MM.1S (cell line): ENCODE measurements at regions not wholly inside any gene's neighbourhood (a gene's known extent, or its start where the extent isn't known, plus 50 kb on each side); places are given as distances from the start of the nearest gene placed in this dataset.

Experiments
- DNase-seq: peaks from one replicate; pipeline ENCODE4 v3.0.0-alpha.2; 2015
- H2AFZ ChIP-seq: fragments of 300-600 bp; sonication (generic); 2 replicates; pipeline ENCODE4 v1.6.0; 2016; ENCODE audit warnings: antibody characterized with exemption, low read length
- H3F3A ChIP-seq: fragments of 300-600 bp; sonication (generic); 2 replicates; pipeline ENCODE4 v1.6.1; 2016; ENCODE audit warnings: mild to moderate bottlenecking, antibody characterized with exemption, low read length, moderate library complexity, mixed read lengths; ENCODE audit not compliant: insufficient read depth
- H3K27ac ChIP-seq: fragments of 300-600 bp; sonication (generic); 2 replicates; pipeline ENCODE4 v1.5.1; 2016; ENCODE audit warnings: mild to moderate bottlenecking, low read length
- H3K27me3 ChIP-seq: fragments of 300-600 bp; sonication (generic); replicated peaks from 2 replicates; pipeline ENCODE4 v1.6.0; 2016; ENCODE audit warnings: low read length; ENCODE audit not compliant: insufficient read depth
- H3K36me3 ChIP-seq: fragments of 300-600 bp; sonication (generic); replicated peaks from 2 replicates; pipeline ENCODE4 v1.6.1; 2016; ENCODE audit warnings: mild to moderate bottlenecking, low read length, mixed read lengths; ENCODE audit not compliant: insufficient read depth
- H3K4me1 ChIP-seq: fragments of 300-600 bp; sonication (generic); 2 replicates; pipeline ENCODE4 v1.6.1; 2016; ENCODE audit warnings: low read length, mixed read lengths
- H3K4me2 ChIP-seq: fragments of 300-600 bp; sonication (generic); 2 replicates; pipeline ENCODE4 v1.6.0; 2016; ENCODE audit warnings: low read depth, low read length
- H3K4me3 ChIP-seq: fragments of 300-600 bp; sonication (generic); 2 replicates; pipeline ENCODE4 v1.5.1; 2016; ENCODE audit warnings: low read length, mixed read lengths
- H3K79me2 ChIP-seq: fragments of 300-600 bp; sonication (generic); 2 replicates; pipeline ENCODE4 v1.6.1; 2016; ENCODE audit warnings: mixed run types, low read length, mixed read lengths
- H3K9ac ChIP-seq: fragments of 300-600 bp; sonication (generic); 2 replicates; pipeline ENCODE4 v1.6.1; 2016; ENCODE audit warnings: low read length, mixed read lengths
- H3K9me2 ChIP-seq: fragments of 300-600 bp; sonication (generic); replicated peaks from 2 replicates; pipeline ENCODE4 v1.6.1; 2016; ENCODE audit warnings: mild to moderate bottlenecking, low read length, mixed read lengths; ENCODE audit not compliant: insufficient read depth
- H3K9me3 ChIP-seq: fragments of 300-600 bp; sonication (generic); replicated peaks from 2 replicates; pipeline ENCODE4 v1.6.1; 2016; ENCODE audit warnings: mild to moderate bottlenecking, low read length, mixed read lengths; ENCODE audit not compliant: insufficient read depth
- H4K20me1 ChIP-seq: fragments of 300-600 bp; sonication (generic); 2 replicates; pipeline ENCODE4 v1.6.1; 2016; ENCODE audit warnings: mild to moderate bottlenecking, low read length, moderate library complexity, mixed read lengths; ENCODE audit not compliant: insufficient read depth
- EZH2 ChIP-seq: fragments of 300-600 bp; sonication (generic); optimal IDR thresholded peaks from 2 replicates; pipeline ENCODE3; 2017; ENCODE audit warnings: low read depth, mild to moderate bottlenecking, antibody characterized with exemption, low read length, mixed read lengths
- EZH2phosphoT487 ChIP-seq: fragments of 300-600 bp; sonication (generic); IDR thresholded peaks from 2 replicates; pipeline ENCODE4 v1.6.1; 2018; ENCODE audit warnings: antibody characterized with exemption, low read length
- TF ChIP-seq, protein P1 (sequence below): fragments of 300-600 bp; sonication (generic); IDR thresholded peaks from 2 replicates; pipeline ENCODE4 v1.5.1; 2016; ENCODE audit warnings: antibody characterized with exemption, low read length, mixed read lengths

DNA sequence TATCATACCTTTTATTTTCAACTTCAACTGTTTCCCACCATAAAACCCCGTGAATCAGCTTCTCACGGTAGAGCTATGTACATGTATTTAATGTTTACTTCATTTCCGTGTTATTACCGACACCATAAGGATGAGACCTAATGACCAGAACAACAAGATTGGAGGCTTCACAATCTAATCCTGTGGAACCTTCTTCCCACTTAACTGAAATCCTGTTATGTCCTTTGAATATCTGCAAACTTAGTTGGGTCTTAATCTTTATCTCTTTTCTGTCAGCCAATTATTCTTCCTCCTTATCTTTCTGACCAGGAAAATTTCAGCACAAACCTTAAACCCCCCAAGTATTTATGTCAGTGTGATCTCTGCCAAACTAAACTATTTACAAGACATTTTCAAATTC is 214.4 kb downstream of the TMX3 start:
- H3K4me3 ChIP-seq = no peak overlapping the region
- H3K27me3 ChIP-seq = no peaks in the 10 kb centered on the region
- H3K36me3 ChIP-seq = no peaks in the 10 kb centered on the region
- no peak overlapping the region for H2AFZ ChIP-seq
- H3K4me2 ChIP-seq = no peak overlapping the region
- TF ChIP-seq, protein P1, sequence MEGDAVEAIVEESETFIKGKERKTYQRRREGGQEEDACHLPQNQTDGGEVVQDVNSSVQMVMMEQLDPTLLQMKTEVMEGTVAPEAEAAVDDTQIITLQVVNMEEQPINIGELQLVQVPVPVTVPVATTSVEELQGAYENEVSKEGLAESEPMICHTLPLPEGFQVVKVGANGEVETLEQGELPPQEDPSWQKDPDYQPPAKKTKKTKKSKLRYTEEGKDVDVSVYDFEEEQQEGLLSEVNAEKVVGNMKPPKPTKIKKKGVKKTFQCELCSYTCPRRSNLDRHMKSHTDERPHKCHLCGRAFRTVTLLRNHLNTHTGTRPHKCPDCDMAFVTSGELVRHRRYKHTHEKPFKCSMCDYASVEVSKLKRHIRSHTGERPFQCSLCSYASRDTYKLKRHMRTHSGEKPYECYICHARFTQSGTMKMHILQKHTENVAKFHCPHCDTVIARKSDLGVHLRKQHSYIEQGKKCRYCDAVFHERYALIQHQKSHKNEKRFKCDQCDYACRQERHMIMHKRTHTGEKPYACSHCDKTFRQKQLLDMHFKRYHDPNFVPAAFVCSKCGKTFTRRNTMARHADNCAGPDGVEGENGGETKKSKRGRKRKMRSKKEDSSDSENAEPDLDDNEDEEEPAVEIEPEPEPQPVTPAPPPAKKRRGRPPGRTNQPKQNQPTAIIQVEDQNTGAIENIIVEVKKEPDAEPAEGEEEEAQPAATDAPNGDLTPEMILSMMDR = no peak
- no peak for TF ChIP-seq EZH2phosphoT487
- TF ChIP-seq EZH2 = no peak
- no peaks in the 10 kb centered on the region for H4K20me1 ChIP-seq
- DNase-seq = no peak
- H3K79me2 ChIP-seq = no peaks in the 10 kb centered on the region
- H3K9me2 ChIP-seq = no peaks in the 10 kb centered on the region
- H3K4me1 ChIP-seq = no peaks in the 10 kb centered on the region
- no peaks in the 10 kb centered on the region for H3F3A ChIP-seq
- H3K9me3 ChIP-seq = no peaks in the 10 kb centered on the region
- H3K9ac ChIP-seq = no peak overlapping the region
- no peak overlapping the region for H3K27ac ChIP-seq

DNA sequence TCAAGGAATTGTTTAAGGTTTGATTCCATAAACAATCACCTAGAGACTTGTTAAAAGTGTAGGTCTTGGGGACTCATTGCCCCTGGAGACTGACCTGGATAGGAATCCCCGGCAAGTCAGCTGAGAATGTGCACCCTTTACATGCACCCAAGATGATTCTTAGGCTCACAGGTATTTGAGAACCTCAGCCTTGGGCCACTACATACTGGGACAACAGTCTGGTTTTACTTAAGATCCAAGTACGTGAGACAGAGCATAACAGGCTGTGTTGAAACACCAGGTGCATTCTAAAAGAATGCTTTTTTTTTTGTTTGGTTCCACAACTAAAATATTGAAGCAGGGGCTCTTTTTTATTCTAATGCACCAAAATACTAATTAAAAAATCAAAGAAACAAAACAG is 215.8 kb downstream of the TMX3 start:
- Histone ChIP-seq H4K20me1 (no peaks in the 10 kb centered on the region), H3K4me2 (no peak overlapping the region), H3K79me2 (no peaks in the 10 kb centered on the region), H3K9ac (no peak overlapping the region), H3K4me1 (no peaks in the 10 kb centered on the region), H3K27ac (no peak overlapping the region), H3K27me3 (no peaks in the 10 kb centered on the region), H3K9me3 (no peaks in the 10 kb centered on the region), H3K36me3 (no peaks in the 10 kb centered on the region), H2AFZ (no peak overlapping the region), H3K9me2 (no peaks in the 10 kb centered on the region), H3K4me3 (no peak overlapping the region), H3F3A (no peaks in the 10 kb centered on the region)
- no peak for DNase-seq
- TF ChIP-seq EZH2 = no peak
- TF ChIP-seq, protein P1 = no peak
- no peak for TF ChIP-seq EZH2phosphoT487

DNA sequence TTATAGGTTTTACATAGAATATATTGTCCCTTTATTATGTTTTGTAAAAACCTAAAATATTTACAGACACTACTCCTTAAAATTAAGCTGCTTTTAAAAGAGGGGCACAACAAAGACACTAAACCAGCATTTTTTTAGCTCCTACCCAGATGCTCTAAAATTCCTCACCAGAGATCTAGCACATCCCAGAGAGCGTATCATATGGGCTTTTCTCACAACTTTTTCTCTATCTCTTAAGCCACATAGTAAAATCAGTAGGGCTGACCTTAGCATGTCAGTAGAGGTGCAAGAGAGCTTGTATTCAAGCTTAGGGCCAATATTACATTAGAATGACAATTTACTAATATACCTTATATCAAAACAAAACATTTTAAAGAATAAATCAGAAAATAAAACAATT is 216.3 kb downstream of the TMX3 start:
- H3K27ac ChIP-seq = no peak overlapping the region
- no peaks in the 10 kb centered on the region for H3K79me2 ChIP-seq
- no peaks in the 10 kb centered on the region for H3K4me1 ChIP-seq
- H3K36me3 ChIP-seq = no peaks in the 10 kb centered on the region
- no peak overlapping the region for H3K4me3 ChIP-seq
- no peak for DNase-seq
- no peaks in the 10 kb centered on the region for H3K9me2 ChIP-seq
- H3K9ac ChIP-seq = no peak overlapping the region
- no peaks in the 10 kb centered on the region for H3F3A ChIP-seq
- no peaks in the 10 kb centered on the region for H4K20me1 ChIP-seq
- no peaks in the 10 kb centered on the region for H3K9me3 ChIP-seq
- no peak overlapping the region for H3K4me2 ChIP-seq
- TF ChIP-seq, protein P1 = no peak
- TF ChIP-seq EZH2 = no peak
- TF ChIP-seq EZH2phosphoT487 = no peak
- no peaks in the 10 kb centered on the region for H3K27me3 ChIP-seq
- no peak overlapping the region for H2AFZ ChIP-seq
